ENCODE measurements at regions not wholly inside any gene's neighbourhood (a gene's known extent, or its start where the extent isn't known, plus 50 kb on each side); places are given as distances from the start of the nearest gene placed in this dataset.

DNA sequence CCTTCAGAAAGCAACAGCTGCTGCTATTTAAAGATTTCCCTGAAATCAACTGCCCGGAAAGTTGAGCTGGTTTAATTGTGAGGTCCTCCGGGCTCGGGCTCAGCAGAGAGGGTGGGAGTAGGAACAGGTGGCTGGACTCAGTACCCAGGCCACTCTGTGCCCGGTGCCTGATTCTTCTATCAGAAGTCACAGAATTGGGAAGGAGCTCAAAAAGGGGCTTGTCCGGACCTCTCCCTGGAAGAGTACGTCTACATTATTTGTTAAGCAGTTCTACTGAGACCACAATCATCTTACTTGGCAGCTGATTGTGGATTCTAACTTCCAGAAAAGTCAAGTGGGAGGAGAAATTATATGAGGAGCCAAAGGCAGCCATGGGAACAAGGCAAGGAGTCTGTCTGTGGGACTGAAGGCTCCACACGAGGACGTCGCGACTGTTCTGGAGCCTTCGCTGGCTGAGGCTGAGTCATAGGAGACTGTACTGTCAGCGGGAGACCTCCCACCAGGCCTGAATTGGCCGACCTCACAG is 91.7 kb upstream of the ANKRD10 start:
- H3K4me3 ChIP-seq (ENCODE audit: low read depth, low read length): no peak overlapping the region
- TF ChIP-seq, protein P1, sequence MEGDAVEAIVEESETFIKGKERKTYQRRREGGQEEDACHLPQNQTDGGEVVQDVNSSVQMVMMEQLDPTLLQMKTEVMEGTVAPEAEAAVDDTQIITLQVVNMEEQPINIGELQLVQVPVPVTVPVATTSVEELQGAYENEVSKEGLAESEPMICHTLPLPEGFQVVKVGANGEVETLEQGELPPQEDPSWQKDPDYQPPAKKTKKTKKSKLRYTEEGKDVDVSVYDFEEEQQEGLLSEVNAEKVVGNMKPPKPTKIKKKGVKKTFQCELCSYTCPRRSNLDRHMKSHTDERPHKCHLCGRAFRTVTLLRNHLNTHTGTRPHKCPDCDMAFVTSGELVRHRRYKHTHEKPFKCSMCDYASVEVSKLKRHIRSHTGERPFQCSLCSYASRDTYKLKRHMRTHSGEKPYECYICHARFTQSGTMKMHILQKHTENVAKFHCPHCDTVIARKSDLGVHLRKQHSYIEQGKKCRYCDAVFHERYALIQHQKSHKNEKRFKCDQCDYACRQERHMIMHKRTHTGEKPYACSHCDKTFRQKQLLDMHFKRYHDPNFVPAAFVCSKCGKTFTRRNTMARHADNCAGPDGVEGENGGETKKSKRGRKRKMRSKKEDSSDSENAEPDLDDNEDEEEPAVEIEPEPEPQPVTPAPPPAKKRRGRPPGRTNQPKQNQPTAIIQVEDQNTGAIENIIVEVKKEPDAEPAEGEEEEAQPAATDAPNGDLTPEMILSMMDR (conservative IDR thresholded peaks at IDR 0.05; ENCODE audit: low read depth, low read length): no peak
- no peak for DNase-seq (ENCODE audit: low read depth)

- TF ChIP-seq, protein P1 (conservative IDR thresholded peaks at IDR 0.05; ENCODE audit: low read depth, low read length): no peak
- H3K4me3 ChIP-seq (ENCODE audit: low read depth, low read length): no peak overlapping the region
- no peak for DNase-seq (ENCODE audit: low read depth)
Observed at GRCh38 chr13:111005808-111006505, 91.1 kb upstream of the ANKRD10 start.

GRCh38 chr13:111005364-111005763 is 90.5 kb upstream of the ANKRD10 start:
- TF ChIP-seq, protein P1 (conservative IDR thresholded peaks at IDR 0.05; ENCODE audit: low read depth, low read length): no peak
- H3K4me3 ChIP-seq (ENCODE audit: low read depth, low read length): no peak overlapping the region
- DNase-seq (ENCODE audit: low read depth): no peak

DNA sequence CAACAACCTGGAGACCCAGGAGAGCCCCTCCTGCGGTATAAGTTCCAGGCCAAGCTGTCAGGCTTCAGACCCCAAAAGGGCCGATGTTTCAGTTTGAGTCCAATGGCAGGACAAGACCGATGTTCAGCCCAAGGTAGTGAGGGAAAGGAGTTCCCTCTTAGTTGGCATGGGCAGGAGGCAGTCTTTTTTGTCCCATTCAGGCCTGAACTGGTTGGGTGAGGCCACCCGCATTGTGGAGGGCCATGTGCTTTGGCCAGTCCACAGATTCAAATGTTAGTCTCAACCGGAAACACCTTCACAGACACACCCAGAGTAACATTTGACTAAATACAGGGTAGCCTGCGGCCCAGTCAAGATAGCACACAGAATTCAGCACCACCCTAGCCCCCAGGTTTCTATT is 89.6 kb upstream of the ANKRD10 start:
- H3K4me3 ChIP-seq (ENCODE audit: low read depth, low read length): no peak overlapping the region
- no peak for DNase-seq (ENCODE audit: low read depth)
- TF ChIP-seq, protein P1 (conservative IDR thresholded peaks at IDR 0.05; ENCODE audit: low read depth, low read length): no peak

DNA sequence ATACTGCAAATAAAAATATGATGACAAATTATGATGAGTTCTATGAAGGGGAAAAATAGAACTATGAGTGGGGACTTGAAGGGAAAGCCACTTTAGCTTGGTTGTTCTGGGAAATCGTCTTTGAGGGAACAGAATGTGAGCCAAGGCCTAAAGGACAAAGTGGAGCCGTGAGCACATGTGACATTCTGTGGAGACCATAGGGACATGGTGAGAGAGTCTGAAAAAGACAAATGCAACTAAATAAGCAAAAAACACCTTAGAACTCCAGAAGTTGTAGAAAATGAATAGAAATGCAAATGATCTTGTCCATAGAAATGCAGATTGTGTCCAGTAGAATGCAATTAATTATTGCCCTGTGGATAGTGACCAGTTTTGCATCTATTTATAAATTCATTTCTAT is 86.8 kb upstream of the ANKRD10 start:
- TF ChIP-seq, protein P1 (conservative IDR thresholded peaks at IDR 0.05; ENCODE audit: low read depth, low read length): no peak
- DNase-seq (ENCODE audit: low read depth): no peak
- no peak overlapping the region for H3K4me3 ChIP-seq (ENCODE audit: low read depth, low read length)

- DNase-seq (ENCODE audit: low read depth): no peak
- TF ChIP-seq, protein P1 (conservative IDR thresholded peaks at IDR 0.05; ENCODE audit: low read depth, low read length): no peak
- H3K4me3 ChIP-seq (ENCODE audit: low read depth, low read length): no peak overlapping the region
Observed at GRCh38 chr13:110993788-110994187, 78.9 kb upstream of the ANKRD10 start.

DNA sequence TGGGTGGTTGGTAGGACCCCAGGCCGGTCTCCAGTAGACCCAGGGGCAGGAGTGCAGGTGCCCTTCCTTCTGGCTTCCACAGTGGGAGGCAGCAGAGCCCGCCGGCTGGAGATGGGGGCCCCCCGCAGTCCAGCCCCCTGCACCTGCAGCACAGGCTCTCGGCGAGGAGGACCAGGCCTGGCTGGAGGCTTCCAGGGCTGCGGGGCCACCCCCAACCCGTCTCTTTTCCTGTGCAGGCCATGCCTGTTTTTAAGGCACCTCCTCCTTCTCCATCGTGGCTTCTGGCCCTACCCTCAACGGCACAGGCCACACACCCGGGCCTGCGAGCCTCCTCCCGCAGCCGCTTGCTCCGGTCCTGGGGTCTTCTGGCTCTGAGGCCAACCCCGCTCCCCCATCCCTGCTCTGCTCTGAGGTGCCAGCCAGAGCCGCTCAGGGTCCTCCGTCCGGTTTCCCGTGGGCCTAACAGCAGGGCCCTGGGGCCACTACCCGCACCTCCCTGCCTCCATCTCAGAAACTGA is 77.2 kb upstream of the ANKRD10 start:
- TF ChIP-seq, protein P1 (conservative IDR thresholded peaks at IDR 0.05; ENCODE audit: low read depth, low read length): no peak
- no peak overlapping the region for H3K4me3 ChIP-seq (ENCODE audit: low read depth, low read length)
- DNase-seq (ENCODE audit: low read depth): no peak

Measured in epithelial cell of proximal tubule (primary cell).